HEK293 (cell line): ENCODE measurements at regions not wholly inside any gene's neighbourhood (a gene's known extent, or its start where the extent isn't known, plus 50 kb on each side); places are given as distances from the start of the nearest gene placed in this dataset.

Experiments
- CTCF ChIA-PET: fragments of 350-600 bp; formaldehyde crosslinking; extraction: SDS; loops from one replicate; lab custom pipeline; 2021; ENCODE audit warnings: antibody characterized with exemption; lab: Yijun Ruan, JAX
- POLR2A ChIA-PET: fragments of 300-600 bp; formaldehyde crosslinking; extraction: SDS; loops from one replicate; lab custom pipeline; 2020; ENCODE audit warnings: antibody characterized with exemption, inconsistent platforms; lab: Yijun Ruan, JAX
- H3K27ac ChIP-seq: fragments of 200-500 bp; sonication (Bioruptor generic); 2 replicates; pipeline ENCODE4 v1.5.1; 2014; ENCODE audit warnings: low read depth, low read length, control low read depth, inconsistent platforms; ENCODE audit errors: extremely low read depth
- H3K36me3 ChIP-seq, 2 experiments: fragments of 200-500 bp in 1 of 2; sonication (Bioruptor generic) in 1 of 2; 1 replicate in 1 of 2; 2 replicates in 1 of 2; pipeline ENCODE4 v1.5.1; 2014 to 2017; ENCODE audit warnings: inconsistent platforms in 2 of 2, low read length in 2 of 2; ENCODE audit not compliant: control insufficient read depth in 2 of 2, insufficient read depth in 1 of 2
- H3K4me1 ChIP-seq: fragments of 200-500 bp; sonication (Bioruptor generic); 2 replicates; pipeline ENCODE4 v1.5.1; 2014; ENCODE audit warnings: mild to moderate bottlenecking, low read length, inconsistent platforms; ENCODE audit not compliant: control insufficient read depth, insufficient read depth
- H3K4me3 ChIP-seq: 2 replicates; pipeline ENCODE4 v1.5.1; 2011; ENCODE audit warnings: low read depth, mild to moderate bottlenecking, control low read depth, low read length, moderate library complexity
- H3K9me3 ChIP-seq: fragments of 200-500 bp; sonication (Bioruptor generic); 2 replicates; pipeline ENCODE4 v1.5.1; 2014; ENCODE audit warnings: low read depth, low read length, inconsistent platforms; ENCODE audit not compliant: control insufficient read depth, insufficient read depth
- AEBP2 ChIP-seq: fragments of 450-650 bp; formaldehyde crosslinking; IDR thresholded peaks from 2 replicates; pipeline ENCODE4 v1.5.1; 2016; ENCODE audit warnings: missing biosample characterization, missing genetic modification characterization, borderline replicate concordance
- HIC1 ChIP-seq: fragments of 450-650 bp; formaldehyde crosslinking; IDR thresholded peaks from 2 replicates; pipeline ENCODE4 v1.5.1; 2016; ENCODE audit warnings: missing biosample characterization, missing genetic modification characterization
- HOXA7 ChIP-seq: sonication (generic); formaldehyde crosslinking; IDR thresholded peaks from 2 replicates; pipeline ENCODE4 v1.8.1; 2022; ENCODE audit warnings: missing genetic modification reagents, borderline replicate concordance
- HOXC10 ChIP-seq: sonication (generic); formaldehyde crosslinking; IDR thresholded peaks from 2 replicates; pipeline ENCODE4 v1.8.1; 2023; ENCODE audit warnings: mild to moderate bottlenecking, missing genetic modification reagents
- KLF7 ChIP-seq: fragments of 450-650 bp; formaldehyde crosslinking; IDR thresholded peaks from 2 replicates; pipeline ENCODE4 v1.5.1; 2016; ENCODE audit warnings: missing biosample characterization, missing genetic modification characterization, borderline replicate concordance
- PRDM10 ChIP-seq: fragments of 450-650 bp; formaldehyde crosslinking; IDR thresholded peaks from 2 replicates; pipeline ENCODE4 v1.5.1; 2016; ENCODE audit warnings: missing biosample characterization, missing genetic modification characterization
- PRDM4 ChIP-seq: fragments of 450-650 bp; formaldehyde crosslinking; IDR thresholded peaks from 2 replicates; pipeline ENCODE4 v1.5.1; 2017; ENCODE audit warnings: missing biosample characterization, missing genetic modification characterization
- ZBTB20 ChIP-seq: fragments of 450-650 bp; formaldehyde crosslinking; IDR thresholded peaks from 2 replicates; pipeline ENCODE4 v1.5.1; 2016; ENCODE audit warnings: missing biosample characterization, missing genetic modification characterization
- ZBTB21 ChIP-seq: fragments of 450-650 bp; formaldehyde crosslinking; IDR thresholded peaks from 2 replicates; pipeline ENCODE4 v1.5.1; 2017; ENCODE audit warnings: missing biosample characterization, missing genetic modification characterization
- ZNF10 ChIP-seq: fragments of 450-650 bp; formaldehyde crosslinking; IDR thresholded peaks from 2 replicates; pipeline ENCODE4 v1.5.1; 2017; ENCODE audit warnings: missing biosample characterization, missing genetic modification characterization
- ZNF121 ChIP-seq: fragments of 450-650 bp; formaldehyde crosslinking; IDR thresholded peaks from 2 replicates; pipeline ENCODE4 v1.5.1; 2016; ENCODE audit warnings: missing biosample characterization, missing genetic modification characterization
- ZNF140 ChIP-seq: fragments of 450-650 bp; formaldehyde crosslinking; IDR thresholded peaks from 2 replicates; pipeline ENCODE4 v1.5.1; 2016; ENCODE audit warnings: missing biosample characterization, missing genetic modification characterization
- ZNF157 ChIP-seq: fragments of 450-650 bp; formaldehyde crosslinking; IDR thresholded peaks from 2 replicates; pipeline ENCODE4 v1.5.1; 2016; ENCODE audit warnings: missing biosample characterization, missing genetic modification characterization
- ZNF174 ChIP-seq: fragments of 450-650 bp; formaldehyde crosslinking; IDR thresholded peaks from 2 replicates; pipeline ENCODE4 v1.5.0; 2017; ENCODE audit warnings: missing biosample characterization, mild to moderate bottlenecking, missing genetic modification characterization
- ZNF223 ChIP-seq: fragments of 450-650 bp; formaldehyde crosslinking; IDR thresholded peaks from 2 replicates; pipeline ENCODE4 v1.5.1; 2016; ENCODE audit warnings: missing biosample characterization, missing genetic modification characterization
- ZNF335 ChIP-seq: fragments of 450-650 bp; formaldehyde crosslinking; conservative IDR thresholded peaks from 2 replicates; pipeline ENCODE4 v1.5.1; 2016; ENCODE audit warnings: missing biosample characterization, missing genetic modification characterization
- ZNF433 ChIP-seq: fragments of 450-650 bp; formaldehyde crosslinking; IDR thresholded peaks from 2 replicates; pipeline ENCODE4 v1.5.1; 2016; ENCODE audit warnings: missing biosample characterization, missing genetic modification characterization, low read depth
- ZNF473 ChIP-seq: fragments of 450-650 bp; formaldehyde crosslinking; IDR thresholded peaks from 2 replicates; pipeline ENCODE4 v1.5.1; 2017; ENCODE audit warnings: missing biosample characterization, missing genetic modification characterization
- ZNF510 ChIP-seq: fragments of 450-650 bp; formaldehyde crosslinking; IDR thresholded peaks from 2 replicates; pipeline ENCODE4 v1.5.1; 2018; ENCODE audit warnings: mild to moderate bottlenecking, missing genetic modification characterization, missing biosample characterization; ENCODE audit not compliant: insufficient replicate concordance
- ZNF521 ChIP-seq: fragments of 450-650 bp; formaldehyde crosslinking; IDR thresholded peaks from 2 replicates; pipeline ENCODE4 v1.5.1; 2017; ENCODE audit warnings: missing biosample characterization, mild to moderate bottlenecking, missing genetic modification characterization
- ZNF660 ChIP-seq: fragments of 450-650 bp; IDR thresholded peaks from 2 replicates; pipeline ENCODE4 v1.5.1; 2018; ENCODE audit warnings: missing biosample characterization, mild to moderate bottlenecking, missing genetic modification characterization
- ZSCAN4 ChIP-seq: fragments of 450-650 bp; formaldehyde crosslinking; IDR thresholded peaks from 2 replicates; pipeline ENCODE4 v1.5.1; 2017; ENCODE audit warnings: missing biosample characterization, missing genetic modification characterization
- ZXDB ChIP-seq: fragments of 450-650 bp; formaldehyde crosslinking; IDR thresholded peaks from 2 replicates; pipeline ENCODE4 v1.5.1; 2016; ENCODE audit warnings: missing biosample characterization, missing genetic modification characterization

GRCh38 chr5:28561522-28561921 is 1523.1 kb upstream of the CDH9 start:
- no peaks in the 10 kb centered on the region for H3K4me1 ChIP-seq
- TF ChIP-seq ZNF521 (tag by site-specific recombination) (no peak), ZNF473 (tag by site-specific recombination) (no peak), ZNF660 (tag by site-specific recombination) (no peak), ZNF10 (tag by site-specific recombination) (no peak), ZNF121 (tag by site-specific recombination) (no peak), ZBTB20 (no peak), ZSCAN4 (no peak)
- CTCF ChIA-PET = no interaction called here
- no peaks in the 10 kb centered on the region for H3K9me3 ChIP-seq
- no peak overlapping the region for H3K4me3 ChIP-seq
- no peak overlapping the region for H3K27ac ChIP-seq
- H3K36me3 ChIP-seq = no peaks in the 10 kb centered on the region
- POLR2A ChIA-PET = no interaction called here

GRCh38 chr5:28558196-28558595 is 1519.8 kb upstream of the CDH9 start:
- POLR2A ChIA-PET = no interaction called here
- H3K9me3 ChIP-seq = no peaks in the 10 kb centered on the region
- TF ChIP-seq AEBP2 (no peak), ZNF140 (tag by site-specific recombination) (no peak), ZNF223 (tag by site-specific recombination) (no peak), PRDM4 (tag by site-specific recombination) (no peak), ZNF510 (tag by site-specific recombination) (no peak), HOXA7 (no peak), ZNF433 (tag by site-specific recombination) (no peak), ZXDB (no peak), ZNF174 (no peak), HIC1 (tag by site-specific recombination) (no peak), ZNF157 (tag by site-specific recombination) (no peak), PRDM10 (tag by site-specific recombination) (no peak), ZBTB21 (no peak), HOXC10 (CRISPR knock-in tag) (no peak), ZNF335 (no peak), KLF7 (tag by site-specific recombination) (no peak)
- TF ChIP-seq, all 188 proteins: peak for 0
- H3K36me3 ChIP-seq = no peaks in the 10 kb centered on the region
- CTCF ChIA-PET = no interaction called here
- H3K27ac ChIP-seq = no peak overlapping the region
- no peak overlapping the region for H3K4me3 ChIP-seq
- H3K4me1 ChIP-seq = no peaks in the 10 kb centered on the region
